Dermis microvascular lymphatic vessel endothelial cell (primary cell): ENCODE measurements at regions not wholly inside any gene's neighbourhood (a gene's known extent, or its start where the extent isn't known, plus 50 kb on each side); places are given as distances from the start of the nearest gene placed in this dataset.
"Not testable (repeated sequence)": the region's sequence is repeated elsewhere in the genome, so short reads cannot be mapped to it uniquely, and the experiment has no call there.

ENCODE experiments used
- DNase-seq, 2 donors: peaks; one replicate each; pipeline versions ENCODE4 v3.0.0 to v3.0.0-alpha.2; 2010; ENCODE audit warnings: low read depth in 2 of 2

- DNase-seq: no peak
Measured at GRCh38 chr3:72628065-72628464, 220.2 kb downstream of the SHQ1 start.

- DNase-seq: no peak
Measured at GRCh38 chr3:72627271-72627670, 221.0 kb downstream of the SHQ1 start.

- DNase-seq: no peak
Measured at GRCh38 chr3:72625602-72626337, 222.5 kb downstream of the SHQ1 start.

DNA sequence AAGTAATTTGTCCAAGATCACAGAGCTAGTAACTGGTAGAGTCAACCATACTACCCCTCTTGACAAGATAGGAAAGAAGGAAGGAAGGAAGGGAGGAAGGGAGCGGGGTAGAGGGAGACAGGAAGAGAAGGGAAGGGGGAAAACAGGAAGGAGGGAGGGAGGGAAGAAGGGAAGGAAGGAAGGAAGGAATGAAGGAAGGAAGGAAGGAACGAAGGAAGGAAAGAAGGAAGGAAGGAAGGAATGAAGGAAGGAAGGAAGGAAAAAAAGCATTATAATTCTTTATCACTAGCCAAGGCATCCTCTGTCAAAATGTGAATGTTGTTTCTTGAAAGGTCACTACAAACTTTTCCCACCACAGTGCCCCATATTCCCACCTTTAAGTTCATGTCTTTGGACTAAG is 223.6 kb downstream of the SHQ1 start:
- no peak for DNase-seq

- DNase-seq: no peak
Measured at GRCh38 chr3:72618739-72619138, 229.5 kb downstream of the SHQ1 start.

DNA sequence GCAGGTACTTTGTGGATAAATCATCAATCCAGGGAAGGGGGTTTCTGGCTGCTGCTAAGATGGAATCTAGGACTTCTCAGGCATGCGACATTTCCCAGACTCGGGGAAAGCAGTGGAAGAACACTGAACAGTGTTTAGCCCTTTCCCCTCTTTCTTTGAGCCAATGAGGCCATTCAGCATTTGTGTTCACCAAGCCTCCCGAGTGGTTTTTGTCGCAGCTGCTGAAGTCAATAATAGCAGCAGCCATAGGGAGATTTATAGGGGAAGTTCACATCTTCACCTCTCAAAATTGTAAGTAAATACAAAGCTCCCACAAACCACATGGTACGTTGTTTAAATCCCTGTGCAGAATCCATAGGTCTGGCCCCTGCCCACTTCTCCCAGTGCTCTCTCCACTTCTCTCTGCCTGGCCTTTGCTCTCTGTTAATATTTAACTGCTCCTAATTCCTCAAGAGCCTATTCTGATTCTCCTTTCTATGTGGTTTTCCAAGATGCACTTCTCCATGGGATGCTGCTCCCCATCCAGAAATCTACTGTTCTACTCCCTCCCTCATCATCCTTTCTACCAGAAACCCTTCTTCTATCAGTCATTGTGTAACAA is 230.7 kb downstream of the SHQ1 start:
- DNase-seq: no peak

- no peak for DNase-seq
Measured at GRCh38 chr3:72615776-72616175, 232.5 kb downstream of the SHQ1 start.

- DNase-seq: no peak
Measured at GRCh38 chr3:72615182-72615581, 233.1 kb downstream of the SHQ1 start.

- DNase-seq: no peak
Measured at GRCh38 chr3:72614394-72615074, 233.7 kb downstream of the SHQ1 start.

DNA sequence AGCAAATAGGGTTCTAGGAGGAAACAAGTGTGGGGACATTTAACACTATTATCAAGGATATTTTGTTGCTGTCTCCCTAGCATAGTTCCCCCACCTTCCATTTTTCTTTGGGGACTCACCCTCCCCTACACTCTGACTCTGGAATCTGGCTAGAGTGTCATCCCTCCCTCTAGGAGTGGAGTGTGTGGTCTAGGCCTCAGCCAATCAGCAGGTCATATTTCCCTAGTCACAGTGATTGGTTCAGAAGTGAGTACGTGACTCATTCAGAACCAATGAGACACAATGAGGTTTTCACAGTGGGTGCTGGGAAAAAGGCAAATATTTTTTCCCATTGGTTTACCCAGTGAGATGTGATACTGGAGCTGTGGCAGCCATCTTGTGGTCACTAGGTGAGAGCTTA is 234.4 kb downstream of the SHQ1 start:
- DNase-seq: no peak

DNA sequence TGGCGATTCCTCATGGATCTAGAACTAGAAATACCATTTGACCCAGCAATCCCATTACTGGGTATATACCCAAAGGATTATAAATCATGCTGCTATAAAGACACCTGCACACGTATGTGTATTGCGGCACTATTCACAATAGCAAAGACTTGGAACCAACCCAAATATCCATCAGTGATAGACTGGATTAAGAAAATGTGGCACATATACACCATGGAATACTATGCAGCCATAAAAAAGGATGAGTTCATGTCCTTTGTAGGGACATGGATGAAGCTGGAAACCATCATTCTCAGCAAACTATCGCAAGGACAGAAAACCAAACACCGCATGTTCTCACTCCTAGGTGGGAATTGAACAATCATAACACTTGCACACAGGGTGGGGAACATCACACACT is 239.1 kb downstream of the SHQ1 start:
- DNase-seq: not testable (repeated sequence)

GRCh38 chr3:72606005-72606800 is 242.0 kb downstream of the SHQ1 start:
- DNase-seq: no peak

GRCh38 chr3:72604328-72604727 is 243.9 kb downstream of the SHQ1 start:
- DNase-seq: no peak

DNA sequence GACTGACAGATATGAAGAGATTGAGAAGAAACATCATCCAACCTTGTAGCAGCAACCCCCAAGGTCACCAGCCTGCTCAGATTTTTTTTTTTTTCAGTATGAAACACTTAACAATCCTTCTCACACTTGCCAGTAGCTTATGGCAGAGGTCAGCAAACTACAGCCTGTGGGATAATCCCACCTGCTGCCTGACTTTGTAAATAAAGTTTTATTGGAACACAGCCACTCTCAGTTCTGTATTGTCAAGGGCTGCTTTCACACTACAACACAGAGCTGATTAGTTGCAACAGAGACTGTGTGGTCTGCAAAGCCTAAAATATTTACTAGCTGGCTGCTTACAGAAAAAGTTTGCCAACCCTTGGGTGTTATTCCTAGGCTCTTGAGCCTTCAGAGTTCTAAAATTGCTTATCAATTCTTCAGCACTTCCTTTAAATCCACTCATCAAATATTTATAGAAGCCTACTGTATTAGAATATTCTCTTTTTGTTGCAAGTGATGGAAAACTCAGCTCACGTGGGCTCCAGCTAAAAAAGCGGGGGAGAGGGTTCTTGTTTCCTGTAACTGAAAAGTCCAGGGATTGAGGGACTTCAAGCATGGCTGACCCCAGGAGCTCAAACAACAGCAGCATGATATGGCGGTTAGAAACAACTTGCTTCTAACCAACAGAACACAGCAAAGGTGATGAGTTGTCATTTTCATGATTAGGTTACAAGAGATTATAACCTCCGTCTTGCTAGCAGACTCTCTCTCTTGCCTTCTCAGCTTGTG is 246.1 kb downstream of the SHQ1 start:
- DNase-seq: no peak

DNA sequence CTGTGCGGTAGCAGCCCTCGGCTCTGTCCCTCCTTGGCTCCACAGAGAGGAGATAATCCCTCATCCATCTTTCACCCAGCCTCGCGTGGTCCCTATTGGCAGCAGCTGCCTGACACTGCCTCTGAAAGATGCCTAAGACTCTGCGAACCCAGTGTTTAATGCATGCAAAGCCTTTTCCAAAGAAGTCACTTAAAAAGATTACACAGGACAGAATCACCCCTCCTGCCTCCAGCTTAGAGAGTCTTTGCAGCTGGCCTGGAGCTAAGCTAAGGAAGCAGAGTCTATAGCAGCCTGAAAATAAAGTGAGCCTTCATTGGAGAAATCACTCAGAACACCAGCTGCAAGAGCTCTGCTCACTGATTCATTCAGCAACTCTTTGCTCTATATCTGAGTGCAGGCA is 247.2 kb downstream of the SHQ1 start:
- DNase-seq: no peak

GRCh38 chr3:72597756-72598195 is 250.5 kb downstream of the SHQ1 start:
- no peak for DNase-seq

GRCh38 chr3:72597043-72597442 is 251.2 kb downstream of the SHQ1 start:
- DNase-seq: no peak

- no peak for DNase-seq
Measured at GRCh38 chr3:72595927-72596610, 252.2 kb downstream of the SHQ1 start.

DNA sequence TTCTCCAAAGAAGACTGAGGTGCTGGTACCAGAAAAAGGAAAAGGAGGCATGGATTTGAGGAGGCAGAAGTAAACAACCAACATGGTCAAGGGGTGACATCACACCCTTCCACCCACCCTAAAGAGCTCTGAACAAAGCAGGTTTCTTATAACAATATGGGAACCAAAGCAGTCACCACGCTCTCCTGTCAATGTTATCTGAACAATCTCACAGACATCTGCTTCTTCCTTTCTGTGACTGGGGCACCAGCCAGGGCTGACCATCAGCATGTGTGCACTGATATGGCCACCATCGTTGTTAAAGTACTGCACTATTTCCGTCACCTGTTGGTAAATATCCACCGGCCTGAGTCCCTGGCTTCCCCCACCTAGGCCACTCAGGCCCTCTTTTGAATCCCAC is 252.9 kb downstream of the SHQ1 start:
- no peak for DNase-seq

- no peak for DNase-seq
Measured at GRCh38 chr3:72594615-72595215, 253.5 kb downstream of the SHQ1 start.
